ENCODE measurements at regions not wholly inside any gene's neighbourhood (a gene's known extent, or its start where the extent isn't known, plus 50 kb on each side); places are given as distances from the start of the nearest gene placed in this dataset.
"Not testable (repeated sequence)": the region's sequence is repeated elsewhere in the genome, so short reads cannot be mapped to it uniquely, and the experiment has no call there.

GRCh38 chr5:84961193-84961592, 576.5 kb upstream of the EDIL3 start:
- DNase-seq (ENCODE audit: low read depth), result no peak

- DNase-seq (ENCODE audit: low read depth), result no peak
Measured at GRCh38 chr5:84961903-84962302, 577.2 kb upstream of the EDIL3 start.

- DNase-seq (ENCODE audit: low read depth), result no peak
Measured at GRCh38 chr5:84983093-84983492, 598.4 kb upstream of the EDIL3 start.

- DNase-seq (ENCODE audit: low read depth), result no peak
Measured at GRCh38 chr5:84985148-84985547, 600.5 kb upstream of the EDIL3 start.

- DNase-seq (ENCODE audit: low read depth), result no peak
Measured at GRCh38 chr5:84986688-84987087, 602.0 kb upstream of the EDIL3 start.

GRCh38 chr5:85000671-85001070, 616.0 kb upstream of the EDIL3 start:
- DNase-seq (ENCODE audit: low read depth), result no peak

GRCh38 chr5:85002026-85002425, 617.3 kb upstream of the EDIL3 start:
- DNase-seq (ENCODE audit: low read depth), result not testable (repeated sequence)

- no peak for DNase-seq (ENCODE audit: low read depth)
Measured at GRCh38 chr5:85010014-85010562, 625.4 kb upstream of the EDIL3 start.

GRCh38 chr5:85017261-85017660, 632.6 kb upstream of the EDIL3 start:
- no peak for DNase-seq (ENCODE audit: low read depth)

GRCh38 chr5:85030316-85031084, 645.8 kb upstream of the EDIL3 start:
- DNase-seq (ENCODE audit: low read depth), result no peak

- DNase-seq (ENCODE audit: low read depth), result peak; percentile 24
Measured at GRCh38 chr5:85049020-85049419, 664.3 kb upstream of the EDIL3 start.

- DNase-seq (ENCODE audit: low read depth), result no peak
Measured at GRCh38 chr5:85052826-85053225, 668.1 kb upstream of the EDIL3 start.

- no peak for DNase-seq (ENCODE audit: low read depth)
Measured at GRCh38 chr5:85069659-85070640, 685.3 kb upstream of the EDIL3 start.

GRCh38 chr5:85077581-85077980, 692.9 kb upstream of the EDIL3 start:
- no peak for DNase-seq (ENCODE audit: low read depth)

- DNase-seq (ENCODE audit: low read depth), result no peak
Measured at GRCh38 chr5:85096421-85096820, 711.7 kb upstream of the EDIL3 start.

- no peak for DNase-seq (ENCODE audit: low read depth)
Measured at GRCh38 chr5:85108471-85108870, 723.8 kb upstream of the EDIL3 start.

GRCh38 chr5:85109616-85110015, 724.9 kb upstream of the EDIL3 start:
- DNase-seq (ENCODE audit: low read depth), result no peak

GRCh38 chr5:85132269-85132668, 747.6 kb upstream of the EDIL3 start:
- DNase-seq (ENCODE audit: low read depth), result no peak

GRCh38 chr5:85140471-85140870, 755.8 kb upstream of the EDIL3 start:
- no peak for DNase-seq (ENCODE audit: low read depth)

GRCh38 chr5:85143138-85143537, 758.5 kb upstream of the EDIL3 start:
- no peak for DNase-seq (ENCODE audit: low read depth)

GRCh38 chr5:85148701-85149100, 764.0 kb upstream of the EDIL3 start:
- no peak for DNase-seq (ENCODE audit: low read depth)

- no peak for DNase-seq (ENCODE audit: low read depth)
Measured at GRCh38 chr5:85159395-85159794, 774.7 kb upstream of the EDIL3 start.

- DNase-seq (ENCODE audit: low read depth), result no peak
Measured at GRCh38 chr5:85168474-85168873, 783.8 kb upstream of the EDIL3 start.

Measured in fibroblast of the conjunctiva (primary cell).